ENCODE measurements at regions not wholly inside any gene's neighbourhood (a gene's known extent, or its start where the extent isn't known, plus 50 kb on each side); places are given as distances from the start of the nearest gene placed in this dataset.

DNA sequence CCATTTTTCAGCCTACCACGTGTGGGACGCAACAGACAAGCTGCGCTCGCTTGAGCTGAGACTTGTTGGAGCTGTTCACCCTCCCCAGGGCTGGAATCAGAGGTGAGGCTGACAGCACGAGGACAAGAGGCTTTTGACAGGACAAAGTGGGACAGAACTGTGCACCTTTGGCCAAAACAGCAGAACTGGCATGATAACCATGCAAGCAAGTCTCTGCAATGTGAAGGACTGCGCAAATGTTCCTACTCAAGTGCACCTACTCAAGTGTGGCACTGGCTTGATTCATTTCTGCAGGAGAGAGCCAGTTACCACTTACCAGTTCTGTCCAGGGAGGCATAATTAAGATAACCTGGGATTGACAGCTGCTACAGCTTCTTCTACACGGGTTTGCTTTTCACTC, 62.2 kb upstream of the TM9SF2 start:
- TF ChIP-seq POLR2AphosphoS5 (IDR thresholded peaks at IDR 0.05): no peak
- no peak for TF ChIP-seq EP300 (IDR thresholded peaks at IDR 0.05)
- TF ChIP-seq CTCF (IDR thresholded peaks at IDR 0.05): no peak
